Ovary (tissue), 3 donors: ENCODE measurements at regions not wholly inside any gene's neighbourhood (a gene's known extent, or its start where the extent isn't known, plus 50 kb on each side); places are given as distances from the start of the nearest gene placed in this dataset.
"Not testable (repeated sequence)": the region's sequence is repeated elsewhere in the genome, so short reads cannot be mapped to it uniquely, and the experiment has no call there.

Experiments used
- CTCF ChIP-seq, 3 donors: fragments of 450-650 bp in 2 of 3; fragments of 200-600 bp in 1 of 3; IDR thresholded peaks; one replicate each; pipeline versions ENCODE4 v1.5.1 to v1.8.0; 2016 to 2022; ENCODE audit warnings: antibody characterized with exemption in 3 of 3, mild to moderate bottlenecking in 1 of 3
- EP300 ChIP-seq: sonication (generic); formaldehyde crosslinking; IDR thresholded peaks from one replicate; pipeline ENCODE4 v1.6.1; 2017; ENCODE audit warnings: antibody characterized with exemption
- POLR2A ChIP-seq: fragments of 450-650 bp; IDR thresholded peaks from one replicate; pipeline ENCODE4 v1.6.1; 2017; ENCODE audit warnings: antibody characterized with exemption, mild to moderate bottlenecking, moderate library complexity
- donor health status: DM: no; HTN: no; CAD: no.

GRCh38 chr22:11034660-11034987, 4493.4 kb upstream of the OR11H1 start:
- not testable (repeated sequence) for TF ChIP-seq POLR2A; CTCF (IDR thresholded peaks at IDR 0.05); EP300
